Lower lobe of right lung (tissue), 2 donors: ENCODE measurements at regions not wholly inside any gene's neighbourhood (a gene's known extent, or its start where the extent isn't known, plus 50 kb on each side); places are given as distances from the start of the nearest gene placed in this dataset.

Experiments used
- ATAC-seq, 2 donors: fragments of 200-7000 bp; cut with Tn5 transposase; one replicate each; pipeline ENCODE4 v1.9.1; 2020 to 2022; ENCODE audit warnings: mild to moderate bottlenecking in 2 of 2, moderate library complexity in 2 of 2
- DNase-seq: peaks from one replicate; pipeline ENCODE4 v3.0.0-alpha.2; 2020
- H3K27ac ChIP-seq: fragments of 200-600 bp; one replicate; pipeline ENCODE4 v1.8.0; 2022
- H3K27me3 ChIP-seq: fragments of 200-600 bp; one replicate; pipeline ENCODE4 v1.8.0; 2022; ENCODE audit warnings: low read depth
- H3K36me3 ChIP-seq: fragments of 200-600 bp; one replicate; pipeline ENCODE4 v1.8.0; 2022; ENCODE audit warnings: mild to moderate bottlenecking
- H3K4me1 ChIP-seq: fragments of 200-600 bp; one replicate; pipeline ENCODE4 v1.8.0; 2022
- H3K4me3 ChIP-seq: fragments of 200-600 bp; one replicate; pipeline ENCODE4 v1.8.0; 2022; ENCODE audit warnings: mild to moderate bottlenecking
- H3K9me3 ChIP-seq: fragments of 200-600 bp; one replicate; pipeline ENCODE4 v1.8.0; 2022
- CTCF ChIP-seq: fragments of 200-600 bp; IDR thresholded peaks from one replicate; pipeline ENCODE4 v1.8.0; 2022; ENCODE audit warnings: antibody characterized with exemption, mild to moderate bottlenecking
- intact Hi-C: fragments of 100-400 bp; cut with DNase I; formaldehyde crosslinking; loops from one replicate; pipeline ENCODE4 v1.11.0; 2022
- donor health status: DM: no; HTN: yes; CAD: no; lungs with severe emphysema.

- H3K4me1 ChIP-seq = no peaks in the 10 kb centered on the region
- H3K9me3 ChIP-seq = no peaks in the 10 kb centered on the region
- H3K27ac ChIP-seq = no peak overlapping the region
- no peak overlapping the region for H3K4me3 ChIP-seq
- H3K36me3 ChIP-seq = no peaks in the 10 kb centered on the region
- DNase-seq = no peak
- intact Hi-C loops = no loop called here
- no peak for ATAC-seq
- H3K27me3 ChIP-seq = no peaks in the 10 kb centered on the region
- TF ChIP-seq CTCF = no peak
Observed at GRCh38 chr3:81300324-81300927, 461.0 kb downstream of the GBE1 start.

GRCh38 chr3:81299481-81299880, 462.0 kb downstream of the GBE1 start:
- Histone ChIP-seq H3K36me3 (no peaks in the 10 kb centered on the region), H3K4me1 (no peaks in the 10 kb centered on the region), H3K27ac (no peak overlapping the region), H3K4me3 (no peak overlapping the region), H3K27me3 (no peaks in the 10 kb centered on the region), H3K9me3 (no peaks in the 10 kb centered on the region)
- TF ChIP-seq CTCF = no peak
- DNase-seq (no peak), ATAC-seq (no peak)
- intact Hi-C loops = no loop called here

- Histone ChIP-seq H3K27ac (no peak overlapping the region), H3K4me1 (no peaks in the 10 kb centered on the region), H3K27me3 (no peaks in the 10 kb centered on the region), H3K36me3 (no peaks in the 10 kb centered on the region), H3K4me3 (no peak overlapping the region), H3K9me3 (no peaks in the 10 kb centered on the region)
- intact Hi-C loops = no loop called here
- TF ChIP-seq CTCF = no peak
- ATAC-seq (no peak), DNase-seq (no peak)
Observed at GRCh38 chr3:81295906-81296577, 465.4 kb downstream of the GBE1 start.

- no peaks in the 10 kb centered on the region for H3K27me3 ChIP-seq
- H3K4me3 ChIP-seq = no peak overlapping the region
- H3K4me1 ChIP-seq = no peaks in the 10 kb centered on the region
- no peak for DNase-seq
- no peak for TF ChIP-seq CTCF
- H3K27ac ChIP-seq = no peak overlapping the region
- no peaks in the 10 kb centered on the region for H3K36me3 ChIP-seq
- no peak for ATAC-seq
- no peaks in the 10 kb centered on the region for H3K9me3 ChIP-seq
- intact Hi-C loops = no loop called here
Observed at GRCh38 chr3:81293156-81293555, 468.3 kb downstream of the GBE1 start.

GRCh38 chr3:81291586-81291985, 469.9 kb downstream of the GBE1 start:
- Histone ChIP-seq H3K4me3 (no peak overlapping the region), H3K4me1 (no peaks in the 10 kb centered on the region), H3K27me3 (no peaks in the 10 kb centered on the region), H3K27ac (no peak overlapping the region), H3K36me3 (no peaks in the 10 kb centered on the region), H3K9me3 (no peaks in the 10 kb centered on the region)
- intact Hi-C loops = no loop called here
- no peak for DNase-seq
- no peak for ATAC-seq
- no peak for TF ChIP-seq CTCF
